KMS-11 (cell line): ENCODE measurements at regions not wholly inside any gene's neighbourhood (a gene's known extent, or its start where the extent isn't known, plus 50 kb on each side); places are given as distances from the start of the nearest gene placed in this dataset.
A peak's percentile ranks its signal among the peaks of the same experiment; 100 is the strongest.

Source experiments
- H2AFZ ChIP-seq: fragments of 200-600 bp; sonication (generic); 2 replicates; pipeline ENCODE4 v1.6.1; 2016; ENCODE audit warnings: antibody characterized with exemption, mixed run types, low read depth
- H3K27ac ChIP-seq: fragments of 200-600 bp; sonication (generic); 2 replicates; pipeline ENCODE4 v1.6.1; 2016; ENCODE audit warnings: mild to moderate bottlenecking, mixed run types
- H3K27me3 ChIP-seq: fragments of 200-600 bp; sonication (generic); 2 replicates; pipeline ENCODE4 v1.6.1; 2017; ENCODE audit warnings: mild to moderate bottlenecking, low read depth, mixed run types, moderate library complexity; ENCODE audit not compliant: insufficient read depth
- H3K36me3 ChIP-seq: fragments of 200-600 bp; sonication (generic); 2 replicates; pipeline ENCODE4 v1.6.1; 2017; ENCODE audit warnings: mild to moderate bottlenecking, mixed run types; ENCODE audit not compliant: insufficient read depth
- H3K4me1 ChIP-seq: fragments of 200-600 bp; sonication (generic); 2 replicates; pipeline ENCODE4 v1.6.1; 2016; ENCODE audit warnings: mild to moderate bottlenecking, low read depth, mixed run types; ENCODE audit not compliant: poor library complexity, severe bottlenecking
- H3K4me2 ChIP-seq: fragments of 200-600 bp; sonication (generic); 2 replicates; pipeline ENCODE4 v1.7.0; 2016; ENCODE audit warnings: mild to moderate bottlenecking, mixed run types
- H3K4me3 ChIP-seq: fragments of 200-600 bp; sonication (generic); IDR thresholded peaks from 2 replicates; pipeline ENCODE4 v1.6.1; 2017; ENCODE audit warnings: low read depth, low read length, mixed read lengths; ENCODE audit not compliant: insufficient read depth
- H3K79me2 ChIP-seq: fragments of 200-600 bp; sonication (generic); 2 replicates; pipeline ENCODE4 v1.6.1; 2016; ENCODE audit warnings: low read depth, mixed run types; ENCODE audit not compliant: insufficient read depth
- H3K9ac ChIP-seq: fragments of 200-600 bp; sonication (generic); 2 replicates; pipeline ENCODE4 v1.6.1; 2016; ENCODE audit warnings: mild to moderate bottlenecking, mixed run types
- H4K20me1 ChIP-seq: fragments of 200-600 bp; sonication (generic); 2 replicates; pipeline ENCODE4 v1.6.1; 2016; ENCODE audit warnings: mild to moderate bottlenecking, mixed run types; ENCODE audit not compliant: insufficient read depth
- TF ChIP-seq, protein P1 (sequence below): fragments of 200-600 bp; sonication (generic); conservative IDR thresholded peaks from 2 replicates; pipeline ENCODE4 v1.6.1; 2017; ENCODE audit warnings: low read depth, mild to moderate bottlenecking, antibody characterized with exemption, low read length, moderate library complexity, mixed read lengths

DNA sequence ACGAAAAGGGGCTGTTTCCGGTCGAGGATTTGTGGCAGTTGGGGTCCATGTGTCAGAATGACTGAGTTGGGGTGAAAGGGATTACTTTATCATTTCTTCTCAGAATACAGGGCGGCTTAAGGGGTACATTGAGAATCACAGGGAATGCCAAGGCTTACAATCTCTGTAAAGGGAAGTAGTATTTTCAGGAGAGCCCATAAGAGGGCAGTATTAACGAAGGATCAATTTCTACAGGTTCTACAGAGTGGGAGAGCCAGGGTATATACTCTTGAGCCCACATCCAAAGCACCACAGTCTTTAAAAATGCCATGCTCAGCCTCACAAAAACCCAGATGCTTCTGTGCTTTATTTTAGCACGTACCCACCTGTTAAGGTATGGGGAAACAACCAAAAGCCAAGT is 67.7 kb upstream of the ZXDA start:
- no peak overlapping the region for H3K4me2 ChIP-seq
- no peak overlapping the region for H2AFZ ChIP-seq
- no peaks in the 10 kb centered on the region for H3K36me3 ChIP-seq
- no peaks in the 10 kb centered on the region for H3K4me1 ChIP-seq
- H3K9ac ChIP-seq, result no peak overlapping the region
- H3K4me3 ChIP-seq, result no peak overlapping the region
- H4K20me1 ChIP-seq, result no peaks in the 10 kb centered on the region
- TF ChIP-seq, protein P1, sequence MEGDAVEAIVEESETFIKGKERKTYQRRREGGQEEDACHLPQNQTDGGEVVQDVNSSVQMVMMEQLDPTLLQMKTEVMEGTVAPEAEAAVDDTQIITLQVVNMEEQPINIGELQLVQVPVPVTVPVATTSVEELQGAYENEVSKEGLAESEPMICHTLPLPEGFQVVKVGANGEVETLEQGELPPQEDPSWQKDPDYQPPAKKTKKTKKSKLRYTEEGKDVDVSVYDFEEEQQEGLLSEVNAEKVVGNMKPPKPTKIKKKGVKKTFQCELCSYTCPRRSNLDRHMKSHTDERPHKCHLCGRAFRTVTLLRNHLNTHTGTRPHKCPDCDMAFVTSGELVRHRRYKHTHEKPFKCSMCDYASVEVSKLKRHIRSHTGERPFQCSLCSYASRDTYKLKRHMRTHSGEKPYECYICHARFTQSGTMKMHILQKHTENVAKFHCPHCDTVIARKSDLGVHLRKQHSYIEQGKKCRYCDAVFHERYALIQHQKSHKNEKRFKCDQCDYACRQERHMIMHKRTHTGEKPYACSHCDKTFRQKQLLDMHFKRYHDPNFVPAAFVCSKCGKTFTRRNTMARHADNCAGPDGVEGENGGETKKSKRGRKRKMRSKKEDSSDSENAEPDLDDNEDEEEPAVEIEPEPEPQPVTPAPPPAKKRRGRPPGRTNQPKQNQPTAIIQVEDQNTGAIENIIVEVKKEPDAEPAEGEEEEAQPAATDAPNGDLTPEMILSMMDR, result 0 out of 2 replicates have a peak, but pooled peaks have one; percentile 16
- no peaks in the 10 kb centered on the region for H3K27me3 ChIP-seq
- H3K27ac ChIP-seq, result no peak overlapping the region
- no peaks in the 10 kb centered on the region for H3K79me2 ChIP-seq

- Histone ChIP-seq H3K36me3 (no peaks in the 10 kb centered on the region), H3K4me2 (no peak overlapping the region), H3K9ac (no peak overlapping the region), H3K79me2 (no peaks in the 10 kb centered on the region), H3K27ac (no peak overlapping the region), H4K20me1 (no peaks in the 10 kb centered on the region), H3K27me3 (no peaks in the 10 kb centered on the region), H3K4me3 (no peak overlapping the region), H3K4me1 (no peaks in the 10 kb centered on the region), H2AFZ (no peak overlapping the region)
- TF ChIP-seq, protein P1, result no peak
Measured at GRCh38 chrX:57964975-57965374, 54.7 kb upstream of the ZXDA start.
